A549 (cell line): ENCODE measurements at regions not wholly inside any gene's neighbourhood (a gene's known extent, or its start where the extent isn't known, plus 50 kb on each side); places are given as distances from the start of the nearest gene placed in this dataset.

Source experiments
- ATAC-seq, 2 experiments: fragments of 200-7000 bp in 1 of 2; fragments of >200 bp in 1 of 2; cut with Nextera tagmentation in 1 of 2; cut with Tn5 transposase in 1 of 2; 3 replicates each; pipeline versions ENCODE4 v1.8.0 to v1.9.1; 2018 to 2020; ENCODE audit warnings: mild to moderate bottlenecking in 1 of 2, moderate library complexity in 1 of 2
- CTCF ChIA-PET: fragments of 300-600 bp; sonication (Branson Sonifier 250); formaldehyde crosslinking; extraction: SDS; loops from one replicate; lab custom pipeline; 2021; ENCODE audit warnings: antibody characterized with exemption, inconsistent platforms; lab: Yijun Ruan, JAX
- POLR2A ChIA-PET: fragments of 350-600 bp; formaldehyde crosslinking; extraction: SDS; loops from one replicate; lab custom pipeline; 2021; ENCODE audit warnings: antibody characterized with exemption, inconsistent platforms; lab: Yijun Ruan, JAX
- DNase-seq, 2 experiments: peaks; one replicate each; pipeline versions ENCODE4 v3.0.0 to v3.0.0-alpha.2; 2011 to 2016; ENCODE audit warnings: low read depth in 1 of 2, low spot score in 1 of 2
- FAIRE-seq: peaks from 2 replicates; lab custom pipeline; 2011; peaks lifted over from hg19 to GRCh38; lab: Jason Lieb, UNC
- H3K27ac ChIP-seq, 2 experiments: fragments of >200 bp; sonication (Bioruptor Twin); formaldehyde crosslinking; 3 replicates each; pipeline ENCODE4 v1.5.1; 2016 to 2017
- H3K4me1 ChIP-seq: fragments of >200 bp; sonication (Bioruptor Twin); formaldehyde crosslinking; 3 replicates; pipeline ENCODE4 v1.6.1; 2016
- H3K4me2 ChIP-seq: fragments of >200 bp; sonication (Bioruptor Twin); formaldehyde crosslinking; 3 replicates; pipeline ENCODE4 v1.6.1; 2016
- H3K4me3 ChIP-seq: fragments of >200 bp; sonication (Bioruptor Twin); formaldehyde crosslinking; 3 replicates; pipeline ENCODE4 v1.5.1; 2016
- H3K9me3 ChIP-seq: fragments of >200 bp; sonication (Bioruptor Twin); formaldehyde crosslinking; 3 replicates; pipeline ENCODE4 v1.6.1; 2016
- ATOH8 ChIP-seq: fragments of 250-450 bp; sonication (Bioruptor Pico); IDR thresholded peaks from 2 replicates; pipeline ENCODE4 v1.5.0; 2020; ENCODE audit warnings: low read depth, mild to moderate bottlenecking, moderate library complexity
- BHLHE40 ChIP-seq: IDR thresholded peaks from 2 replicates; pipeline ENCODE4 v1.6.1; 2012; ENCODE audit warnings: low read depth, low read length, inconsistent platforms
- CHD4 ChIP-seq: fragments of 200-600 bp; sonication (generic); IDR thresholded peaks from 2 replicates; pipeline ENCODE4 v1.6.1; 2016; ENCODE audit warnings: antibody characterized with exemption, mild to moderate bottlenecking, borderline replicate concordance
- EHMT2 ChIP-seq: fragments of 200-600 bp; sonication (generic); IDR thresholded peaks from 2 replicates; pipeline ENCODE4 v1.6.1; 2016; ENCODE audit warnings: antibody characterized with exemption, low read depth, mild to moderate bottlenecking, moderate library complexity
- EP300 ChIP-seq, 2 experiments: fragments of >200 bp; sonication (Bioruptor Twin); formaldehyde crosslinking; IDR thresholded peaks; 2 replicates in 1 of 2; 3 replicates in 1 of 2; pipeline ENCODE4 v1.6.1; 2016 to 2017
- FOSB ChIP-seq: fragments of 250-450 bp; sonication (Bioruptor Pico); IDR thresholded peaks from 2 replicates; pipeline ENCODE4 v1.5.0; 2020; ENCODE audit warnings: mild to moderate bottlenecking, moderate library complexity
- HDAC2 ChIP-seq: fragments of 200-600 bp; sonication (generic); IDR thresholded peaks from 2 replicates; pipeline ENCODE4 v1.6.1; 2016
- HOXB5 ChIP-seq: fragments of 250-450 bp; sonication (Bioruptor Pico); IDR thresholded peaks from 2 replicates; pipeline ENCODE4 v1.5.0; 2020; ENCODE audit warnings: mild to moderate bottlenecking, moderate library complexity
- JUN ChIP-seq, 2 experiments: fragments of >200 bp; sonication (Bioruptor Twin); formaldehyde crosslinking; IDR thresholded peaks; 2 replicates in 1 of 2; 3 replicates in 1 of 2; pipeline ENCODE4 v1.6.1; 2016 to 2017
- JUNB ChIP-seq: fragments of >200 bp; sonication (Bioruptor Twin); formaldehyde crosslinking; IDR thresholded peaks from 2 replicates; pipeline ENCODE4 v1.6.1; 2016
- KDM1A ChIP-seq: fragments of 200-600 bp; sonication (generic); IDR thresholded peaks from 2 replicates; pipeline ENCODE4 v1.6.1; 2016; ENCODE audit warnings: low read depth, mild to moderate bottlenecking
- MAFK ChIP-seq: fragments of 450-650 bp; IDR thresholded peaks from 2 replicates; pipeline ENCODE4 v1.6.1; 2014; ENCODE audit not compliant: partially characterized antibody
- MAX ChIP-seq: IDR thresholded peaks from 2 replicates; pipeline ENCODE4 v1.6.1; 2012
- MAZ ChIP-seq: fragments of 150-350 bp; IDR thresholded peaks from 2 replicates; pipeline ENCODE4 v1.6.1; 2014; ENCODE audit warnings: antibody characterized with exemption, low read depth, low read length, borderline replicate concordance
- NFE2L2 ChIP-seq: fragments of 150-350 bp; conservative IDR thresholded peaks from 2 replicates; pipeline ENCODE4 v1.6.1; 2014; ENCODE audit warnings: low read length
- NPAS2 ChIP-seq: fragments of 250-450 bp; sonication (Bioruptor Pico); IDR thresholded peaks from 2 replicates; pipeline ENCODE4 v1.8.0; 2022; ENCODE audit warnings: mild to moderate bottlenecking, moderate library complexity, borderline replicate concordance
- NR3C1 ChIP-seq: fragments of >200 bp; sonication (Bioruptor Twin); formaldehyde crosslinking; IDR thresholded peaks from 3 replicates; pipeline ENCODE4 v1.6.1; 2017
- PBX3 ChIP-seq: IDR thresholded peaks from 2 replicates; pipeline ENCODE4 v1.6.1; 2012
- PHF8 ChIP-seq: fragments of 200-600 bp; sonication (generic); IDR thresholded peaks from 2 replicates; pipeline ENCODE4 v1.6.1; 2016; ENCODE audit warnings: low read depth, mild to moderate bottlenecking, antibody characterized with exemption, moderate library complexity, borderline replicate concordance
- POLR2AphosphoS2 ChIP-seq: conservative IDR thresholded peaks from 2 replicates; pipeline ENCODE4 v1.6.1; 2012; ENCODE audit warnings: low read length, improper control_type of control experiment, inconsistent platforms
- RAD21 ChIP-seq, 2 experiments: fragments of >200 bp in 1 of 2; sonication (Bioruptor Twin) in 1 of 2; formaldehyde crosslinking in 1 of 2; IDR thresholded peaks in 1 of 2; conservative IDR thresholded peaks in 1 of 2; 2 replicates in 1 of 2; 3 replicates in 1 of 2; pipeline ENCODE4 v1.6.1; 2012 to 2018; ENCODE audit warnings: inconsistent platforms in 1 of 2
- RARB ChIP-seq: fragments of 250-450 bp; sonication (Bioruptor Pico); IDR thresholded peaks from 2 replicates; pipeline ENCODE4 v1.8.0; 2021; ENCODE audit warnings: mild to moderate bottlenecking, moderate library complexity
- RCOR1 ChIP-seq: fragments of 150-350 bp; IDR thresholded peaks from 2 replicates; pipeline ENCODE4 v1.6.1; 2014; ENCODE audit warnings: antibody characterized with exemption, low read length, low read depth
- REST ChIP-seq: fragments of 200-600 bp; sonication (generic); IDR thresholded peaks from 2 replicates; pipeline ENCODE4 v1.6.1; 2016; ENCODE audit warnings: antibody characterized with exemption, mild to moderate bottlenecking, moderate library complexity
- RFX5 ChIP-seq: fragments of 450-650 bp; IDR thresholded peaks from 2 replicates; pipeline ENCODE4 v1.7.1; 2014; ENCODE audit warnings: antibody characterized with exemption, mild to moderate bottlenecking, moderate library complexity
- RNF2 ChIP-seq: fragments of 200-600 bp; sonication (generic); IDR thresholded peaks from 2 replicates; pipeline ENCODE4 v1.6.1; 2016; ENCODE audit warnings: low read depth, mild to moderate bottlenecking, antibody characterized with exemption, moderate library complexity, borderline replicate concordance
- SMC3 ChIP-seq: fragments of >200 bp; sonication (Bioruptor Twin); formaldehyde crosslinking; IDR thresholded peaks from 3 replicates; pipeline ENCODE4 v1.6.1; 2018; ENCODE audit warnings: inconsistent platforms
- TP53 ChIP-seq: fragments of 250-450 bp; sonication (Bioruptor Pico); IDR thresholded peaks from 2 replicates; pipeline ENCODE4 v1.5.0; 2021; ENCODE audit warnings: mild to moderate bottlenecking, moderate library complexity
- USF2 ChIP-seq: fragments of 450-650 bp; IDR thresholded peaks from 2 replicates; pipeline ENCODE4 v1.6.1; 2014; ENCODE audit warnings: antibody characterized with exemption
- ZFP36 ChIP-seq: fragments of 450-650 bp; IDR thresholded peaks from 2 replicates; pipeline ENCODE4 v1.6.1; 2014; ENCODE audit warnings: borderline replicate concordance; ENCODE audit not compliant: partially characterized antibody
- WGBS: methylation state at CpG from one replicate; pipeline ENCODE4 v1.1.6; 2017; ENCODE audit errors: missing lambda C conversion rate; 5-methylcytosine and 5-hydroxymethylcytosine counted together

GRCh38 chr11:19646921-19647320 lies 65.7 kb upstream of the NAV2 start (continued):
- TF ChIP-seq NPAS2 (CRISPR knock-in tag) (no peak), PHF8 (no peak), BHLHE40 (no peak)

- WGBS = 61% methylated on average over 1 of the region's 1 CpG
- DNase-seq (no peak), FAIRE-seq (no peak), ATAC-seq (no peak)
- Histone ChIP-seq H3K4me2 (no peak overlapping the region), H3K9me3 (no peaks in the 10 kb centered on the region), H3K27ac (no peak overlapping the region), H3K4me3 (no peak overlapping the region), H3K4me1 (no peaks in the 10 kb centered on the region)
- ChIA-PET POLR2A (no interaction called here), CTCF (interaction anchor here (0.7 to 2.1 kb wide), 3 partner anchors 11 to 82 kb away, joined by 3 to 9 read pairs (median 5); no protein-coding TSS in a partner anchor)
- TF ChIP-seq JUN (IDR thresholded peaks at IDR 0.05) = no peak
- no peak for TF ChIP-seq KDM1A
- TF ChIP-seq PBX3 = no peak
- TF ChIP-seq USF2 = no peak
- no peak for TF ChIP-seq NFE2L2
- no peak for TF ChIP-seq HDAC2
- no peak for TF ChIP-seq BHLHE40
- TF ChIP-seq EP300 (IDR thresholded peaks at IDR 0.05) = no peak
- TF ChIP-seq ATOH8 (CRISPR knock-in tag) = no peak
- TF ChIP-seq ZFP36 = no peak
- TF ChIP-seq NR3C1 = no peak
- no peak for TF ChIP-seq RFX5
- no peak for TF ChIP-seq SMC3
- TF ChIP-seq JUNB = no peak
- no peak for TF ChIP-seq RNF2
- no peak for TF ChIP-seq TP53
- no peak for TF ChIP-seq RAD21 (conservative IDR thresholded peaks at IDR 0.05 in 1 of 2, IDR thresholded peaks at IDR 0.05 in 1 of 2)
- no peak for TF ChIP-seq FOSB (CRISPR knock-in tag)
- no peak for TF ChIP-seq MAZ
- no peak for TF ChIP-seq MAX
These were observed 66.3 kb upstream of the NAV2 start for GRCh38 chr11:19646308-19646707.

- POLR2A ChIA-PET = no interaction called here
- Histone ChIP-seq H3K4me1 (no peaks in the 10 kb centered on the region), H3K4me2 (no peak overlapping the region), H3K9me3 (no peaks in the 10 kb centered on the region), H3K4me3 (no peak overlapping the region), H3K27ac (no peak overlapping the region)
- DNase-seq (no peak), FAIRE-seq (no peak), ATAC-seq (no peak)
- CTCF ChIA-PET = no interaction called here
- 86% methylated on average over 4 of the region's 4 CpGs for WGBS
- TF ChIP-seq POLR2AphosphoS2 = no peak
- TF ChIP-seq RARB = no peak
- no peak for TF ChIP-seq MAFK
- no peak for TF ChIP-seq NPAS2 (CRISPR knock-in tag)
- no peak for TF ChIP-seq RCOR1
- TF ChIP-seq REST = no peak
- no peak for TF ChIP-seq MAZ
- no peak for TF ChIP-seq FOSB (CRISPR knock-in tag)
- TF ChIP-seq RFX5 = no peak
- TF ChIP-seq BHLHE40 = no peak
- TF ChIP-seq HOXB5 (CRISPR knock-in tag) = no peak
- no peak for TF ChIP-seq EHMT2
- no peak for TF ChIP-seq CHD4
These were observed 68.3 kb upstream of the NAV2 start for GRCh38 chr11:19644316-19644715.
